Activated CD8-positive, alpha-beta memory T cell treated with anti-CD3 and anti-CD28 coated beads, Interleukin-2, amount 10 ng/mL, durations not matched to agents 7 days and 5 days (primary cell): ENCODE measurements at regions not wholly inside any gene's neighbourhood (a gene's known extent, or its start where the extent isn't known, plus 50 kb on each side); places are given as distances from the start of the nearest gene placed in this dataset.

Source experiments
- ATAC-seq: fragments of 150-1000 bp; cut with Tn5 transposase; one replicate; pipeline ENCODE4 v1.10.0; 2021; ENCODE audit warnings: moderate library complexity
- CTCF ChIA-PET: fragments of 350-600 bp; sonication (Branson Sonifier 250); formaldehyde crosslinking; loops from one replicate; lab custom pipeline; 2021; ENCODE audit warnings: antibody characterized with exemption; lab: Charles Lee
- DNase-seq: peaks from one replicate; pipeline ENCODE4 v3.0.0-alpha.2; 2020
- H3K27ac Mint-ChIP-seq: one replicate; pipeline ENCODE4 v1.8.0; 2021; ENCODE audit warnings: mild to moderate bottlenecking, mixed read lengths
- H3K27me3 Mint-ChIP-seq: one replicate; pipeline ENCODE4 v1.8.0; 2021; ENCODE audit warnings: mixed read lengths
- H3K36me3 Mint-ChIP-seq: one replicate; pipeline ENCODE4 v1.8.0; 2021; ENCODE audit warnings: mild to moderate bottlenecking, mixed read lengths
- H3K4me1 Mint-ChIP-seq: one replicate; pipeline ENCODE4 v1.8.0; 2021; ENCODE audit warnings: mixed read lengths
- H3K4me3 Mint-ChIP-seq: one replicate; pipeline ENCODE4 v1.8.0; 2021; ENCODE audit warnings: mild to moderate bottlenecking, moderate library complexity, mixed read lengths
- H3K9me3 Mint-ChIP-seq: one replicate; pipeline ENCODE4 v1.8.0; 2022; ENCODE audit warnings: low read depth, mixed read lengths

DNA sequence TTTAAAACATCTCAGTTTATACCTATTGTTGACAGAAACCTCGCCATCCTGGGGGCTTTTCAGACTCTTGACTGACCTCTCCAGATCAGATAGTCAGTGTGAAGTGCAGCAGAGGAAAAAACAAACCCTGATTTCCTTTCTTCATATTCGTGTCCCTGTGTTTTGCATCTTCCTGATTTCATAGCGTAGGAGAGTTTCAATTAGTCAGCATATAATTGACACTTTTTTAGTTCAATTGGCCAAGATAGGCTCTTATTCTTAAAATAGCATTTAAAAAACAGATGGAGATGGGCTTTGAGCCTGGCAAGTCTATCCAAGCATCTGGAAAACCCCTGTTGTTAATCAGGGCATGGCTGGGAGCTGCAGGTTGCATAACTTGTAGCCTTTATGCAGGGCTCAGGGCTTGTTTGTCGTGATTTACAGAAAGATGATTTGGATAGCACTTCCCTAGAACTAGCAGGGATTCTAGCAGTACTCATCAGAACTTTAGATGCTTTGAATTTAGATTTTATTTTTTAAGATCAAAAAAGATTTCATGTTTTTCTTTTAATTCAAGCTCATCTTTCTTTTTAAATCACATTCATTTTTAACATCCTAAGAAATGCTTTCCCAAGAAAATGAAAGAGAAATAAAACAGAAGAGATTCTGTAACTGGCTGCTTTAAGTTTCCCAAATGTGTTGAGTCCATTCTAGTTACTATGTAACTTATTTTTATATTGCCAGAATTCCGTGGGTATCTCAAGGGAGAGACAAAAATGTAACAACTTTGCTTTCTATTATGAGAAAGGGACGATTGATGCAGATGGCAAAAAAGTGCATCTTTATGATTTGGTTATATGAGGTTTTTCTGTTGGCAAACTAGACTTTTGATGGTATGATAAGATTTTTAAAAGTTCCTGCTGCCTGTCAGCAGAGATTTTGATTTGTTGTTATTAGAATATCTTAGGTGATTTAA lies 270.8 kb upstream of the FZD8 start:
- H3K4me3 Mint-ChIP-seq, result no peak overlapping the region
- no peaks in the 10 kb centered on the region for H3K27me3 Mint-ChIP-seq

DNA sequence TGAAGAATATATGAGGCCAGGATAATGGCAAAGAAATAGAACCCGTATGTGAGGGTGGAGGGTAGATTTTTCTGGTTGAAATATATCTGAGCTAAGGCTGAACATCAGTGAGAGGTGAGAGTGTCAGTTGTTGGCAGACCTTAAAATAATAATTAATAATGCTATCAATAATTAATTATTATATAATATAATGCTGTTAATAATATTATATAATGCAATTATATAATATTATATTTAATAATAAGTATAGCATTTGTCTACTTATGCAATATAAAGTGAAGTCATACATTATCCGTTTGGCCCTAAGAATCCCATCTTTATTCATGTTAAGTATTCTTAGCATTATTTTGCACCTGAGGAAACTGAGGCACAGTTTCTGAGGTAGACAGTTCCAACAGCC lies 269.9 kb upstream of the FZD8 start:
- H3K4me1 Mint-ChIP-seq, result no peaks in the 10 kb centered on the region
- no peak overlapping the region for H3K4me3 Mint-ChIP-seq
- CTCF ChIA-PET, result no interaction called here
- ATAC-seq, result no peak
- H3K27me3 Mint-ChIP-seq, result no peaks in the 10 kb centered on the region
- DNase-seq, result no peak
- no peaks in the 10 kb centered on the region for H3K9me3 Mint-ChIP-seq
- H3K27ac Mint-ChIP-seq, result no peak overlapping the region
- H3K36me3 Mint-ChIP-seq, result no peaks in the 10 kb centered on the region

More for the DNA sequence above, 270.8 kb upstream of the FZD8 start:
- DNase-seq (no peak), ATAC-seq (no peak)
- H3K9me3 Mint-ChIP-seq, result no peaks in the 10 kb centered on the region
- H3K4me1 Mint-ChIP-seq, result no peaks in the 10 kb centered on the region
- H3K27ac Mint-ChIP-seq, result no peak overlapping the region
- no peaks in the 10 kb centered on the region for H3K36me3 Mint-ChIP-seq
- CTCF ChIA-PET, result no interaction called here

DNA sequence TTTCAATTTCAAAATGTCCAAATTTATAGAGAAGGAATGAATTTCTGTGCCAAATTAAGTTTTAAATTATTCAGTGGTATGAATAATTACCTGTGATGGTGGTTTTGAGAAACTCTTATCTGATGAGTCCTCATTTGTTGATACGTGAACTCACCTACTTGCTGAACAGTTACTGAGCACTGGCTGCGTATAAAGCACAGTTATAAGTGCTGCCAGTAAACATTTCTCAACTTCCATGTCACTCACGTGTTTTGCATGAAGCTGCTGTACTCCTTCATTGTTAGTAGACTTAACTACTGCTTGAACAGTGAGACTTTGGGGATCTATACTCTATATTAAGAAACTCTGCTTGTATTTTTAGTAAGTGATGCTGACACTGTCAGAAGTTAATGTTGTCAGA lies 269.1 kb upstream of the FZD8 start:
- no peak for DNase-seq
- Mint-ChIP-seq H3K9me3 (no peaks in the 10 kb centered on the region), H3K4me3 (no peak overlapping the region), H3K27me3 (no peaks in the 10 kb centered on the region), H3K27ac (no peak overlapping the region), H3K36me3 (no peaks in the 10 kb centered on the region), H3K4me1 (no peaks in the 10 kb centered on the region)
- no peak for ATAC-seq
- CTCF ChIA-PET, result no interaction called here

DNA sequence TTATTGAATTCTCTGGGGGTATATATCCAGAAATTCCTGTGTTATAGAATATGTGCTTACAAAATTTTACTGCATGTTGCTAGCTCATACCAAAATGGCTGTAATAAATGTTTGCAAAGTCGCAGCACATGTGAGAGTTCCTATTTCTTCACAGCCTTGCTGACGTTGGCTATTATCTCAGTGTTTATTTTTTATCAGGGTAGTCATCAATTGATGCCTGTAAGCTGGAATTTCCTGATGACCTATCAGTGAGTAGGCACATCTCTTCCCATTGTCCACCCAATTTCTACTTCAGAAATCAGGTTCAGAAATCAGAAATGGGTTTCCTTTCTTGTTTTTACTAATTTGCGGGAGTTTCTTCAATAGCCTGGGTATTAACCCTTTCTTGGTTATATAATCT lies 268.1 kb upstream of the FZD8 start:
- no peak overlapping the region for H3K4me3 Mint-ChIP-seq
- CTCF ChIA-PET, result no interaction called here
- H3K27me3 Mint-ChIP-seq, result no peaks in the 10 kb centered on the region
- no peaks in the 10 kb centered on the region for H3K9me3 Mint-ChIP-seq
- DNase-seq (no peak), ATAC-seq (no peak)
- no peaks in the 10 kb centered on the region for H3K4me1 Mint-ChIP-seq
- H3K27ac Mint-ChIP-seq, result no peak overlapping the region
- H3K36me3 Mint-ChIP-seq, result no peaks in the 10 kb centered on the region

DNA sequence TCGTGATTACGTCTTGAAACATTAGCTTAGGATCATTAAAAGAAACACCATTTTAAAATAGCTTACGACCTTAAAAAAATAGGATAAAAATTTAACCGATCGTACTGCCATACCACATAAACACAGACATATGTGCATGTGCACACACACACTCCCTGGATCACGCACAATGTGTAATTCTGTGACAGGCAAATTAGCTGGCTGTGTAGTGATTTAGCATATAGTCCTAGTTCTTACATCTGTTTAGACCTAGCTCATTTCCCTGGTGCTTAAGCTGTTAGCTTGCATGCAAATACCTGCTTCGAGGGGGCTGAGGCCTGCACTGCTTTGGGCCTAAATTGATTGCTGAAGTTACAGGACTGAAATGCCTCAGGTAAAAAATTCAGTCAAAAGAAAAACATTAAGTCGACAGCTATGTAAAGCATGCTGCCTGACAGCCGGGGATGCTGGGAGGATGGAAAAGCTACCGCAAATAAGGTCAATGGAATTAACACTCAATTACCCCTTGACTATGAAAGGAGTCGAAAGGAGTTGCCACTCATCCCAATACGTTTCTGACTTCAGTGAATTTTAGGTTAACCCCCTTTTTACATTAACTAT lies 267.1 kb upstream of the FZD8 start:
- Mint-ChIP-seq H3K9me3 (no peaks in the 10 kb centered on the region), H3K4me3 (no peak overlapping the region), H3K27ac (no peak overlapping the region), H3K27me3 (no peaks in the 10 kb centered on the region), H3K4me1 (no peaks in the 10 kb centered on the region), H3K36me3 (no peaks in the 10 kb centered on the region)
- ATAC-seq, result no peak
- DNase-seq, result no peak
- CTCF ChIA-PET, result no interaction called here

DNA sequence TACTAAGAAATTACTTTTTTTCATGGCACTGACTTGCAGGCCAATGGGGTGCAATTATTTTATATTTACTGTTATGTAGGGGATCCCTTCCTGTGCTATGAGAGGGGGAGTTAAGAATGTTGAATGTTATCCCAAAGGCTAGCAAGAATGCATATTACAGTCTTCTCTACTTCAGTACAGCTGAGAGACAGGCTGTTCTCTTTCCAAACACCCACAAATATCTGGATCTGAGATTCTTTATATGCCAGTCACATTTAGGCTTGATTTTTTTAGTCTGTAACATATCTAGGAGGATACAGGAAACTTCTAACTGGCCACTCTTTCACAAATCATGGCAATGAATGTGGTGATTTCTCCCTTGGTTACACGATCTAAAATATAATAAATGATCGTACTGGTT lies 266.4 kb upstream of the FZD8 start:
- CTCF ChIA-PET, result no interaction called here
- no peaks in the 10 kb centered on the region for H3K9me3 Mint-ChIP-seq
- H3K36me3 Mint-ChIP-seq, result no peaks in the 10 kb centered on the region
- ATAC-seq (no peak), DNase-seq (no peak)
- no peaks in the 10 kb centered on the region for H3K27me3 Mint-ChIP-seq
- no peaks in the 10 kb centered on the region for H3K4me1 Mint-ChIP-seq
- H3K27ac Mint-ChIP-seq, result no peak overlapping the region
- no peak overlapping the region for H3K4me3 Mint-ChIP-seq

DNA sequence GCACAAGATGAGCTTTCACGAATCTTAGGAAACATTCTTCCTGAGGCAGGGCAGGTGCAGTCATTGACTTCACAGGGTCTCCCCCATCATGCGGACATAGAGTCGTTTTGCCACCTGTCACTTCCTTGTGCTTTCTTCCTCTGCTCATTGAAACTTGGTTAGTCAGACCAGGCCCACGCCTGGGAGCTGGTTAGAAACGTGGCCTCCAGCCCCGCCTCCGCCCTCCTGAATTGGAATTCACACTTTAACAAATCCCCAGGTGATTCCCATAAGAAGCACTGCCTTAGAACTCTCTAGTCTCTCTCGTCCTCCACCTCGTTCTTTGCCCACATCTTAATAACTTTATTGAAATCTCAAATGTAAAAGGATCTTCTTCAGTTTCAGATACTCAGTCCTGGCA lies 265.5 kb upstream of the FZD8 start:
- H3K4me1 Mint-ChIP-seq, result no peaks in the 10 kb centered on the region
- H3K4me3 Mint-ChIP-seq, result no peak overlapping the region
- DNase-seq, result no peak
- ATAC-seq, result no peak
- no peaks in the 10 kb centered on the region for H3K36me3 Mint-ChIP-seq
- no peaks in the 10 kb centered on the region for H3K27me3 Mint-ChIP-seq
- no peak overlapping the region for H3K27ac Mint-ChIP-seq
- CTCF ChIA-PET, result no interaction called here
- H3K9me3 Mint-ChIP-seq, result no peaks in the 10 kb centered on the region

DNA sequence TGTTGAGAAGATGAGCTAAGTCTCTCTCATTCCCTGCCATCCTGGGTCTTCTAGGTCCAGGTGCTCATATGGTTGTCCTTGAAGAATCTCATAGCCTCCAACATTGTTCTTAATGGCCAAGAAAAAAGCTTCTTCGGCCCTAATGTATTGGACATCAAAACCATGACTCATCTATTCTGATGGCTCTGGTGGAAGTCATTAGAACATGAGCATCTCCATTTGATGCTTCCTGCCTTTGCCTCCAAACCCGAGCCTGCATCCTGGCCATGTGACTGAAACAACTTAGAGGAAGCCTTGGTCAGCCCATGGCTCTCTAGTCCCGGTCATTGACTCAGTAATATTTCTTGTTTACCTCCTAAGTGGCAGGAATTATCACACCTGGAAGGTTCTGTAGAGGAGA lies 264.1 kb upstream of the FZD8 start:
- Mint-ChIP-seq H3K9me3 (peaks cover 6% of the 10 kb centered on the region), H3K27me3 (no peaks in the 10 kb centered on the region), H3K27ac (no peak overlapping the region), H3K36me3 (no peaks in the 10 kb centered on the region), H3K4me1 (no peaks in the 10 kb centered on the region), H3K4me3 (no peak overlapping the region)
- DNase-seq, result no peak
- CTCF ChIA-PET, result no interaction called here
- ATAC-seq, result no peak

DNA sequence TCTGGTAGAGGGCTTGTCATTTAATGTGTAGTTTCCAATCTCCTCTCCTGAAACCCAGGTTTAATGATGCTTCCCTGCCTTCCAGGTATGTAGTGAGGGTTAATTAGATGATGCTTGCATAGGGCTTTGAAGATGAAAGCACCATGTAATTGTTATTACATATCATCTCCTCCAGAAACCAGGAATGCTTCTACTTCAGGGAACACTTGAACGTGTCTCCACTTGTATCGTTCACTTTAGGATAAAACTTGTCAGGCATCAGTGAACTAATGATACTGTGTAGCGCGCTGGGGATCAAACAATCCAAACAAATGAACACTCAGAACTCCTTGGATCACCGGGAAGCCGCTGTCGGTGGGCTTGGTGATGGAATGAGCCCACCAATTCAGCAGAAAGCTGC lies 260.9 kb upstream of the FZD8 start:
- peaks cover 6% of the 10 kb centered on the region for H3K9me3 Mint-ChIP-seq
- ATAC-seq (no peak), DNase-seq (no peak)
- CTCF ChIA-PET, result no interaction called here
- H3K36me3 Mint-ChIP-seq, result no peaks in the 10 kb centered on the region
- no peaks in the 10 kb centered on the region for H3K4me1 Mint-ChIP-seq
- H3K27me3 Mint-ChIP-seq, result no peaks in the 10 kb centered on the region
- no peak overlapping the region for H3K4me3 Mint-ChIP-seq
- no peak overlapping the region for H3K27ac Mint-ChIP-seq

DNA sequence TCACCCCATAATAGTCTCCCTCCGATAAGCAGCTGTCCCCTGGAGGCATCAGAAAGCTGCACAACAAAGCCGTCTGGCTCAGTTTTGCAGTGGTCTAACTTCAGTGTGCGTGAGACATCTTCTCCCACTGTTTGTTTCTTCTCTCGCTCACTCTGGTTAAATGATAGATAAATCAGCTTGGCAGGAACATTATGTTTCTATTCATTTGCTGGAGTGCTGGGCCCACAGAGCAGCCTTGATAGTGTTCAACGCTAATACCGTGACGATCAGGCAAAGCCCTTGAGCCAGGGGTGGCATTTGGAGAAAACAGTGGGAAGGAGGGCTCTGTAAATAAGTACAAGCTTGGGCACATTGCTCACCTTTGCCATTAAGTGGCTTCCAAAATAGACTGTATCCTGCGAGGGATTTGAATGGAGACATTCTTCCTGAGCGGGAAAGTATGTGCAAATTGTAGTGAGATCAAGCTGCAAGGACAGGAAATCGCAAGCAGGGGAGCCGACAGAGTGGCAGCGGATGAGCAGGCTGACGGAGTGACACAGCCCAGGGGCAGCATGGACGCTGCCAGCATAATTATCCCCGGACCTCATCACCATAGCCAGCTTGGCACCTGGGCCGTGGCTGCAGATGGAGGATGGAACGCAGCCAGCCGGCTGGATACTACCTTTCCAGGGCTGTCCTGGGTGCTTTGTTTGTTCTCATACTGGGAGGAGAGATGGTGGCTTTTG lies 256.8 kb upstream of the FZD8 start:
- Mint-ChIP-seq H3K27ac (no peak overlapping the region), H3K4me3 (no peak overlapping the region), H3K9me3 (peaks cover 6% of the 10 kb centered on the region), H3K4me1 (no peaks in the 10 kb centered on the region), H3K27me3 (no peaks in the 10 kb centered on the region), H3K36me3 (no peaks in the 10 kb centered on the region)
- no peak for ATAC-seq
- no peak for DNase-seq
- CTCF ChIA-PET, result no interaction called here

DNA sequence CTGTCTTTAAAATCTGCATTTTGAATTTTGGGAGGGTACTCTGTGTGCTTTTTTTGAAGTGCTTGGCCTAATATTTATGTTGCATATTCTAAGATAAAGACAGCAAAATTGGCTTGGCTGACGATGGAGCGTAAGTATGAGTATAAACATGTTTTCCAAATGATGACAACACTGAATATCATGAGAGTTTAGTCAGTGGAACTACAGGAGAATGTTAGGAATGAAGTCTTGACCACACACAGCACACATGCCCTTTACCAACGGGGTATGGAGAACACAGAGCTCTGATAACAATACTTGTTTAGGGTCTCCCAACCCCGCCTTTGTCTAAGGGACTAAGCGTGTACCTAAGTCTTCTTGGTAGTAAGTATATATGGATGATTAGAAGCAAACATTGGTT lies 253.9 kb upstream of the FZD8 start:
- DNase-seq, result no peak
- no peak overlapping the region for H3K27ac Mint-ChIP-seq
- H3K27me3 Mint-ChIP-seq, result no peaks in the 10 kb centered on the region
- no peaks in the 10 kb centered on the region for H3K4me1 Mint-ChIP-seq
- no peak overlapping the region for H3K4me3 Mint-ChIP-seq
- no peaks in the 10 kb centered on the region for H3K9me3 Mint-ChIP-seq
- ATAC-seq, result no peak
- no peaks in the 10 kb centered on the region for H3K36me3 Mint-ChIP-seq
- CTCF ChIA-PET, result no interaction called here

DNA sequence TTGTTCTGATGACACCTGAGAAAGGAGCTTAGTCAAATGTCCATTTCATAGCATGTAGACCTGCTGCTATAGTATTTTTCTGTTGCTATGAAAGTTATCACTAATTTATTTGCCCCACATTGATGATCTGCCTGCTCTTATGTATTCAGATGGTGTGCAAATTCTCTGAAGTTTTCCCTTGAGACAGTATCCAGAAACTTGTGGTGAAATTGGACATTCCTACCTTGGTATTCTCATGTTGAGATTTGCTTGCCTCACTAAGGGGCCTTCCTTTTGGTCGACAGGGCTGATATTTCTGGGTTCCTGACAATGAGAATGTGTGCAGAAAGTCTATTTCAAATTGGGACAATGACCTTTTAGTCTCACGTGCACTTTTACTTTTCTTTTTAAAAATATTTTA lies 253.2 kb upstream of the FZD8 start:
- no peaks in the 10 kb centered on the region for H3K36me3 Mint-ChIP-seq
- DNase-seq, result no peak
- CTCF ChIA-PET, result no interaction called here
- no peaks in the 10 kb centered on the region for H3K9me3 Mint-ChIP-seq
- no peak for ATAC-seq
- H3K4me1 Mint-ChIP-seq, result no peaks in the 10 kb centered on the region
- no peak overlapping the region for H3K4me3 Mint-ChIP-seq
- no peaks in the 10 kb centered on the region for H3K27me3 Mint-ChIP-seq
- no peak overlapping the region for H3K27ac Mint-ChIP-seq

DNA sequence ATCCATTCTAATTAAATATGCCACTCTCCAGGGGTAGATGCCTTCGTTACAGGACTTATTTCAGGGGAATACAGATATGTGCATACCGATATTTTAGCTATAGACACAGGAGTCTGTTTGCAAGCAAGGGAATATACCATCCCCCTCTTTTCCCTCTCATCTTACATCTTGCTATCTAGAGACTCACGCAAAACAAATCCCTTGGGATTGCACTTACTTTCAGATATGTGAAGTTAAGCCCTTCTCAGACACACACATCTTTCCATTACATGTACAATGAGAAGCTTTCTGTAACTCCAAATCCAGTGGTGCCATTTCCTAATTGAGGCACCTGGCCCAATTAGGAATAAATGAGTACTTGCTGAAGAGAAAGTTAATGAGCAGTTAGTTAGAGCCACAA lies 250.4 kb upstream of the FZD8 start:
- CTCF ChIA-PET, result no interaction called here
- no peaks in the 10 kb centered on the region for H3K4me1 Mint-ChIP-seq
- no peak overlapping the region for H3K27ac Mint-ChIP-seq
- no peak overlapping the region for H3K4me3 Mint-ChIP-seq
- ATAC-seq (no peak), DNase-seq (no peak)
- H3K36me3 Mint-ChIP-seq, result no peaks in the 10 kb centered on the region
- H3K27me3 Mint-ChIP-seq, result no peaks in the 10 kb centered on the region
- no peaks in the 10 kb centered on the region for H3K9me3 Mint-ChIP-seq
